GM23248 (cell line): ENCODE measurements at regions not wholly inside any gene's neighbourhood (a gene's known extent, or its start where the extent isn't known, plus 50 kb on each side); places are given as distances from the start of the nearest gene placed in this dataset.

Experiments
- EZH2 ChIP-seq: fragments of 200-600 bp; sonication (generic); IDR thresholded peaks from 2 replicates; pipeline ENCODE4 v1.6.1; 2018; ENCODE audit warnings: antibody characterized with exemption, mild to moderate bottlenecking; ENCODE audit not compliant: insufficient read depth, poor library complexity, severe bottlenecking
- EZH2phosphoT487 ChIP-seq: fragments of 200-600 bp; sonication (generic); IDR thresholded peaks from 2 replicates; pipeline ENCODE4 v1.6.1; 2018; ENCODE audit warnings: antibody characterized with exemption, moderate library complexity, mild to moderate bottlenecking, low read depth; ENCODE audit not compliant: insufficient read depth

- TF ChIP-seq EZH2 = no peak
- TF ChIP-seq EZH2phosphoT487 = no peak
These were observed 278.1 kb downstream of the HTR7 start for GRCh38 chr10:90579602-90580242.
